Keratinocyte (primary cell): ENCODE measurements at regions not wholly inside any gene's neighbourhood (a gene's known extent, or its start where the extent isn't known, plus 50 kb on each side); places are given as distances from the start of the nearest gene placed in this dataset.

Experiments used
- CTCF ChIP-seq, 3 experiments: IDR thresholded peaks in 1 of 3; conservative IDR thresholded peaks in 1 of 3; optimal IDR thresholded peaks in 1 of 3; 2 replicates in 2 of 3; 3 replicates in 1 of 3; pipeline versions ENCODE3 to v1.5.1; 2011; ENCODE audit warnings: low read length in 3 of 3, mild to moderate bottlenecking in 3 of 3, moderate library complexity in 2 of 3, control low read depth in 1 of 3, inconsistent platforms in 1 of 3; ENCODE audit not compliant: insufficient read depth in 2 of 3; ENCODE audit errors: extremely low read depth in 1 of 3
- EZH2 ChIP-seq: IDR thresholded peaks from one replicate; pipeline ENCODE4 v1.6.1; 2012; ENCODE audit warnings: inconsistent platforms, mild to moderate bottlenecking, low read length, moderate library complexity

- no peak for TF ChIP-seq CTCF (optimal IDR thresholded peaks at IDR 0.05 in 1 of 3, IDR thresholded peaks at IDR 0.05 in 1 of 3, conservative IDR thresholded peaks at IDR 0.05 in 1 of 3; ENCODE audit: extremely low read depth in 1 of 3, insufficient read depth in 2 of 3, low read length in 3 of 3)
- no peak for TF ChIP-seq EZH2
These were observed 513.8 kb upstream of the POU3F3 start for GRCh38 chr2:104340162-104340561.
